Suprapubic skin (tissue), 4 donors: ENCODE measurements at regions not wholly inside any gene's neighbourhood (a gene's known extent, or its start where the extent isn't known, plus 50 kb on each side); places are given as distances from the start of the nearest gene placed in this dataset.
"Not testable (repeated sequence)": the region's sequence is repeated elsewhere in the genome, so short reads cannot be mapped to it uniquely, and the experiment has no call there.

Experiments used
- DNase-seq, 2 donors: peaks; one replicate each; pipeline ENCODE4 v3.0.0-alpha.2; 2019; ENCODE audit warnings: low spot score in 2 of 2
- H3K27ac ChIP-seq: fragments of 200-600 bp; sonication (generic); one replicate; pipeline ENCODE4 v1.5.1; 2019
- H3K27me3 ChIP-seq: fragments of 200-600 bp; sonication (generic); one replicate; pipeline ENCODE4 v1.5.1; 2019
- H3K36me3 ChIP-seq: fragments of 200-600 bp; sonication (generic); one replicate; pipeline ENCODE4 v1.5.1; 2019
- H3K4me1 ChIP-seq: fragments of 200-600 bp; sonication (generic); one replicate; pipeline ENCODE4 v1.5.1; 2019
- H3K4me3 ChIP-seq: fragments of 200-600 bp; sonication (generic); one replicate; pipeline ENCODE4 v1.5.1; 2019; ENCODE audit warnings: mild to moderate bottlenecking
- H3K9me3 ChIP-seq: fragments of 200-600 bp; sonication (generic); one replicate; pipeline ENCODE4 v1.5.1; 2019
- CTCF ChIP-seq, 2 donors: fragments of 200-600 bp in 1 of 2; fragments of 450-650 bp in 1 of 2; sonication (generic) in 1 of 2; IDR thresholded peaks; one replicate each; pipeline ENCODE4 v1.5.1; 2016 to 2019; ENCODE audit warnings: antibody characterized with exemption in 2 of 2, mild to moderate bottlenecking in 1 of 2, moderate library complexity in 1 of 2
- EP300 ChIP-seq: sonication (generic); formaldehyde crosslinking; IDR thresholded peaks from one replicate; pipeline ENCODE4 v1.6.1; 2017; ENCODE audit warnings: antibody characterized with exemption
- POLR2A ChIP-seq, 2 donors: fragments of 450-650 bp; IDR thresholded peaks; one replicate each; pipeline ENCODE4 v1.6.1; 2017; ENCODE audit warnings: antibody characterized with exemption in 2 of 2, mild to moderate bottlenecking in 2 of 2, moderate library complexity in 2 of 2
- POLR2AphosphoS5 ChIP-seq, 3 donors: sonication (generic); formaldehyde crosslinking; IDR thresholded peaks; one replicate each; pipeline ENCODE4 v1.6.1; 2017; ENCODE audit warnings: antibody characterized with exemption in 3 of 3
- WGBS: methylation state at CpG from one replicate; pipeline ENCODE4 v1.1.5; 2018; 5-methylcytosine and 5-hydroxymethylcytosine counted together

DNA sequence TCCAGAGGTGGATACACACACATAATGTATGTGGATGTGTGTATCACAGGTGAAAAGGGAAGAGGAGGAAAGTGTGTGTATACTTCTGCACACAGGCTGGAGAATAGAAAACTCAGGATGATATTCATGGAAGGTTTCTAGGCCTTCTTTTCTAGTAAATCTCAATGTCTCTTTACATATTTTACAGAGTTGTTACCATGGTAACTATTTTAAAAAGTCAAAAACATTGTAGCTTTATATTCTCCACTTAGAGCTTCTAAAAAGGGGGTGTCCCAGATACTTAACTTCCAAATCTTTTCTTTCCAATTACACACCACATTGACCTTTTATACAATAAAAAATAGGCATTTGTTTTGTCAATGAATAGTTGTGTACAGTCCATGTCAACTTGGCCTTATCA is 604.8 kb upstream of the LCORL start:
- Histone ChIP-seq H3K27ac (no peak overlapping the region), H3K4me3 (no peak overlapping the region), H3K27me3 (no peaks in the 10 kb centered on the region), H3K4me1 (no peaks in the 10 kb centered on the region), H3K36me3 (no peaks in the 10 kb centered on the region), H3K9me3 (no peaks in the 10 kb centered on the region)
- TF ChIP-seq POLR2AphosphoS5 (IDR thresholded peaks at IDR 0.05), result no peak
- TF ChIP-seq EP300, result no peak
- no peak for TF ChIP-seq CTCF (IDR thresholded peaks at IDR 0.05)
- TF ChIP-seq POLR2A (IDR thresholded peaks at IDR 0.05), result no peak
- no peak for DNase-seq

- Histone ChIP-seq H3K27me3 (no peaks in the 10 kb centered on the region), H3K4me3 (no peak overlapping the region), H3K9me3 (no peaks in the 10 kb centered on the region), H3K27ac (no peak overlapping the region), H3K4me1 (no peaks in the 10 kb centered on the region), H3K36me3 (no peaks in the 10 kb centered on the region)
- DNase-seq, result no peak
- TF ChIP-seq EP300, result no peak
- WGBS, result 70% methylated on average over 1 of the region's 1 CpG
These were observed 599.6 kb upstream of the LCORL start for GRCh38 chr4:18621186-18621585.

- no peaks in the 10 kb centered on the region for H3K9me3 ChIP-seq
- H3K4me1 ChIP-seq, result no peaks in the 10 kb centered on the region
- H3K36me3 ChIP-seq, result no peaks in the 10 kb centered on the region
- 42% methylated on average over 6 of the region's 6 CpGs for WGBS
- no peaks in the 10 kb centered on the region for H3K27me3 ChIP-seq
- no peak overlapping the region for H3K4me3 ChIP-seq
- no peak for TF ChIP-seq CTCF (IDR thresholded peaks at IDR 0.05)
- no peak for TF ChIP-seq EP300
- no peak for TF ChIP-seq POLR2AphosphoS5 (IDR thresholded peaks at IDR 0.05)
- no peak for TF ChIP-seq POLR2A (IDR thresholded peaks at IDR 0.05)
- no peak for DNase-seq
- no peak overlapping the region for H3K27ac ChIP-seq
These were observed 595.2 kb upstream of the LCORL start for GRCh38 chr4:18616720-18617119.

GRCh38 chr4:18611026-18611425 is 589.5 kb upstream of the LCORL start:
- Histone ChIP-seq H3K27me3 (no peaks in the 10 kb centered on the region), H3K4me3 (no peak overlapping the region), H3K27ac (no peak overlapping the region), H3K36me3 (no peaks in the 10 kb centered on the region), H3K9me3 (no peaks in the 10 kb centered on the region), H3K4me1 (no peaks in the 10 kb centered on the region)
- DNase-seq, result no peak
- WGBS, result 77% methylated on average over 2 of the region's 2 CpGs
- TF ChIP-seq CTCF (IDR thresholded peaks at IDR 0.05) (no peak), EP300 (no peak), POLR2AphosphoS5 (IDR thresholded peaks at IDR 0.05) (no peak), POLR2A (IDR thresholded peaks at IDR 0.05) (no peak)

DNA sequence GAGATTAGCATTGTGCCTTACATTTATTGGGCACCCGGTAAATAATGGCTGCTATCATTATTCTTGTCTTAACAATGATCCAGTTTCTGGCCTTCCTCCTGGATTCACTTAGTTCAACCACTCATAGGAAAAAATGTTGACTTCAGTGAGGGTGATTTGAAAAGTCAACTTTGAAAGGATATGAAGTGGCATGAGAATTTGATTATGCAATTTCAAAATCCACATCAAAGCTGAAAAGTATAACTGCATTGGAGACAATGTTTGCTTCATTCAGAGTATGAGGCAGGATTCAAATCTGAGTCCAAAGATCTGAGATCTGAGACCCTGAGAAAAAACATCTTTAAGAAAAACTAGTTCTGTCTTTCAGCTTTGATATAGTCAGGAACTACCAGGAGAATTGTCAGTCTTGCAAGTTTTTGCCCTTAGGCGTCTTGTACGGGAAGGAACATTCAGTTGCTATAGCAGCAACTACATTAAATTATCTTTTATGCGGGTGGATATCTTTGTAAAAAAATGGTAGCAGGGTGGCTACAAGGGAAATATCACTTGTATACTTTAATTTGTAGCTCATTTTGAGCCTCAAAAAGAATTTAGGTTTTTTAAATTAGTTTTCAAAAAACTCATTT is 587.5 kb upstream of the LCORL start:
- Histone ChIP-seq H3K9me3 (no peaks in the 10 kb centered on the region), H3K27me3 (no peaks in the 10 kb centered on the region), H3K4me1 (no peaks in the 10 kb centered on the region), H3K27ac (no peak overlapping the region), H3K4me3 (no peak overlapping the region), H3K36me3 (no peaks in the 10 kb centered on the region)
- TF ChIP-seq POLR2A (IDR thresholded peaks at IDR 0.05) (no peak), CTCF (IDR thresholded peaks at IDR 0.05) (no peak), POLR2AphosphoS5 (IDR thresholded peaks at IDR 0.05) (no peak), EP300 (no peak)
- 51% methylated on average over 4 of the region's 4 CpGs for WGBS
- DNase-seq, result no peak

DNA sequence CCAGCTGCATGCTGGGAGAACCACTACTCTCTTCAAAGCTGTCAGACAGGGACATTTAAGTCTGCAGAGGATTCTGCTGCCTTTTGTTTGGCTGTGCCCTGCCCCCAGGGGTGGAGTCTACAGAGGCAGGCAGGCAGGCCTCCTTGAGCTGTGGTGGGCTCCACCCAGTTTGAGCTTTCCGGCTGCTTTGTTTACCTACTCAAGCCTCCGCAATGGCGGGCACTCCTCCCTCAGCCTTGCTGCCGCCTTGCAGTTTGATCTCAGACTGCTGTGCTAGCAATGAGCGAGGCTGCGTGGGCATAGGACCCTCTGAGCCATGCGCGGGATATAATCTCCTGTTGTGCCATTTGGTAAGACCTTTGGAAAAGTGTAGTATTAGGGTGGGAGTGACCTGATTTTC is 581.1 kb upstream of the LCORL start:
- 89% methylated on average over 8 of the region's 8 CpGs for WGBS
- not testable (repeated sequence) for H3K27me3 ChIP-seq, H3K9me3 ChIP-seq, DNase-seq, H3K4me1 ChIP-seq, H3K36me3 ChIP-seq, H3K4me3 ChIP-seq, H3K27ac ChIP-seq
